Nephron (organoid): ENCODE measurements at regions not wholly inside any gene's neighbourhood (a gene's known extent, or its start where the extent isn't known, plus 50 kb on each side); places are given as distances from the start of the nearest gene placed in this dataset.
A peak's percentile ranks its signal among the peaks of the same experiment; 100 is the strongest.

Experiments used
- H3K27ac Mint-ChIP-seq, 3 experiments: 2 replicates each; pipeline ENCODE4 v1.8.0; 2020; ENCODE audit warnings: mixed read lengths in 3 of 3, mild to moderate bottlenecking in 2 of 3, moderate library complexity in 1 of 3
- H3K27me3 Mint-ChIP-seq: 2 replicates; pipeline ENCODE4 v1.8.0; 2021; ENCODE audit warnings: low read depth, mild to moderate bottlenecking, moderate library complexity, mixed read lengths
- H3K36me3 Mint-ChIP-seq: 2 replicates; pipeline ENCODE4 v1.8.0; 2020; ENCODE audit warnings: low read depth, mixed read lengths
- H3K4me1 Mint-ChIP-seq: 2 replicates; pipeline ENCODE4 v1.8.0; 2020; ENCODE audit warnings: mixed read lengths
- H3K4me3 Mint-ChIP-seq, 3 experiments: 2 replicates each; pipeline ENCODE4 v1.8.0; 2020; ENCODE audit warnings: mild to moderate bottlenecking in 3 of 3, mixed read lengths in 3 of 3, moderate library complexity in 2 of 3
- H3K9me3 Mint-ChIP-seq: 2 replicates; pipeline ENCODE4 v1.8.0; 2020; ENCODE audit warnings: mixed read lengths
- CTCF ChIP-seq, 3 experiments: fragments of 200-600 bp; sonication (generic); IDR thresholded peaks; one replicate each; pipeline ENCODE4 v1.5.0; 2021; ENCODE audit warnings: antibody characterized with exemption in 3 of 3; ENCODE audit not compliant: unreplicated experiment in 3 of 3

GRCh38 chr3:76756577-76756976 is 283.3 kb upstream of the ROBO2 start:
- no peaks in the 10 kb centered on the region for H3K27me3 Mint-ChIP-seq
- H3K9me3 Mint-ChIP-seq, result no peaks in the 10 kb centered on the region
- no peak overlapping the region for H3K4me3 Mint-ChIP-seq
- TF ChIP-seq CTCF (IDR thresholded peaks at IDR 0.05; ENCODE audit: unreplicated experiment in 3 of 3), result no peak
- peaks cover 6% of the 10 kb centered on the region for H3K4me1 Mint-ChIP-seq
- no peaks in the 10 kb centered on the region for H3K36me3 Mint-ChIP-seq
- peak overlapping the region; percentile 67 to 80 (median 71) for H3K27ac Mint-ChIP-seq

- H3K36me3 Mint-ChIP-seq, result no peaks in the 10 kb centered on the region
- no peaks in the 10 kb centered on the region for H3K9me3 Mint-ChIP-seq
- no peaks in the 10 kb centered on the region for H3K4me1 Mint-ChIP-seq
- H3K27me3 Mint-ChIP-seq, result no peaks in the 10 kb centered on the region
- H3K27ac Mint-ChIP-seq, result no peak overlapping the region
- no peak for TF ChIP-seq CTCF (IDR thresholded peaks at IDR 0.05; ENCODE audit: unreplicated experiment in 3 of 3)
- no peak overlapping the region for H3K4me3 Mint-ChIP-seq
These were observed 279.6 kb upstream of the ROBO2 start for GRCh38 chr3:76760336-76760735.

- Mint-ChIP-seq H3K27me3 (no peaks in the 10 kb centered on the region), H3K9me3 (no peaks in the 10 kb centered on the region), H3K4me1 (no peaks in the 10 kb centered on the region), H3K27ac (no peak overlapping the region), H3K36me3 (no peaks in the 10 kb centered on the region), H3K4me3 (no peak overlapping the region)
- TF ChIP-seq CTCF (IDR thresholded peaks at IDR 0.05; ENCODE audit: unreplicated experiment in 3 of 3), result no peak
These were observed 274.4 kb upstream of the ROBO2 start for GRCh38 chr3:76765511-76765910.

- TF ChIP-seq CTCF (IDR thresholded peaks at IDR 0.05; ENCODE audit: unreplicated experiment in 3 of 3), result no peak
- Mint-ChIP-seq H3K27ac (no peak overlapping the region), H3K4me3 (no peak overlapping the region), H3K27me3 (no peaks in the 10 kb centered on the region), H3K36me3 (no peaks in the 10 kb centered on the region), H3K9me3 (no peaks in the 10 kb centered on the region), H3K4me1 (no peaks in the 10 kb centered on the region)
These were observed 271.0 kb upstream of the ROBO2 start for GRCh38 chr3:76768912-76769311.

- no peak overlapping the region for H3K27ac Mint-ChIP-seq
- H3K36me3 Mint-ChIP-seq, result peaks cover 8% of the 10 kb centered on the region
- H3K9me3 Mint-ChIP-seq, result peaks cover 23% of the 10 kb centered on the region
- no peak overlapping the region for H3K4me3 Mint-ChIP-seq
- H3K4me1 Mint-ChIP-seq, result no peaks in the 10 kb centered on the region
- no peak for TF ChIP-seq CTCF (IDR thresholded peaks at IDR 0.05; ENCODE audit: unreplicated experiment in 3 of 3)
- H3K27me3 Mint-ChIP-seq, result no peaks in the 10 kb centered on the region
These were observed 263.0 kb upstream of the ROBO2 start for GRCh38 chr3:76776927-76777326.

- Mint-ChIP-seq H3K27ac (peak overlapping the region in 2 of 3 experiments; percentile 33 to 35), H3K36me3 (no peaks in the 10 kb centered on the region), H3K9me3 (peaks cover 11% of the 10 kb centered on the region), H3K4me3 (no peak overlapping the region), H3K27me3 (no peaks in the 10 kb centered on the region), H3K4me1 (no peaks in the 10 kb centered on the region)
- TF ChIP-seq CTCF (IDR thresholded peaks at IDR 0.05; ENCODE audit: unreplicated experiment in 3 of 3), result no peak
These were observed 251.7 kb upstream of the ROBO2 start for GRCh38 chr3:76788206-76788605.
